Activated naive CD4-positive, alpha-beta T cell (primary cell): ENCODE measurements at regions not wholly inside any gene's neighbourhood (a gene's known extent, or its start where the extent isn't known, plus 50 kb on each side); places are given as distances from the start of the nearest gene placed in this dataset.
"Not testable (repeated sequence)": the region's sequence is repeated elsewhere in the genome, so short reads cannot be mapped to it uniquely, and the experiment has no call there.

Source experiments
- DNase-seq, 4 experiments: peaks; one replicate each; lab custom pipeline; 2025; lab: John Stamatoyannopoulos, UW

DNA sequence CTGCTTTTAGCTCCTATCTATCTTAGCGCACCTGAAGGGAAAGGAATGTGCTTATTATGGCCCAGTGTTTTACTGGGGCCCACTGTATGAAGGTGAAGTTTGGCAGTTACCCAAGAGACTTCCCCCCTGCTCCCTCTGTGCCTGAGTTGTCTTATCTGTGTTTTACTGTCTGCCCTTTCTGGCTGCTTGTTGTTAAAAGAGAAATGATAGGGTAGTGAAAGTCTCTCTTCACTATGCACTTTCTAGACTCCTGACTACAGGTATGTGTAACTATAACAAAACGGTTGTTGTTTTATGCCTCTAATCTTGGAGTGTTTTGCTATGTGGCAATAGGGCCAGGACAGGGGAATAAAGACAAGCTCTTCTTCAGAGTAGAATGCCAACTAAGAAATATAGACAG lies 326.9 kb downstream of the KIF20B start:
- no peak for DNase-seq

DNA sequence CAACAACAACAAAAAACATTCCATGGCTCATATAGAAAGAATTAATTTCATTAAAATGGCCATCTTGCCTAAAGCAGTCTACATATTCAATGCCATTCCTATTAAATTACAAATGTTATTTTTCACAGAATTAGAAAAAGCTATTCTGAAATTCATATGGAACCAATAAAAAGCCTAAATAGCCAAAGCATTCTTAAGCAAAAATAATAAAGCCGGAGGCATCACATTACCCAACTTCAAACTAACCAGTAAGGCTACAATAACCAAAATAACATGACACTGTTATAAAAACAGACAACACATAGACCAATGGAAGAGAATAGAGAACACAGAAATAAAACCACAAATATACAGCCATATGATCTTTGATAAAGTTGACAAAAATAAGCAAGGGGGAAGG lies 330.4 kb downstream of the KIF20B start:
- no peak for DNase-seq

DNA sequence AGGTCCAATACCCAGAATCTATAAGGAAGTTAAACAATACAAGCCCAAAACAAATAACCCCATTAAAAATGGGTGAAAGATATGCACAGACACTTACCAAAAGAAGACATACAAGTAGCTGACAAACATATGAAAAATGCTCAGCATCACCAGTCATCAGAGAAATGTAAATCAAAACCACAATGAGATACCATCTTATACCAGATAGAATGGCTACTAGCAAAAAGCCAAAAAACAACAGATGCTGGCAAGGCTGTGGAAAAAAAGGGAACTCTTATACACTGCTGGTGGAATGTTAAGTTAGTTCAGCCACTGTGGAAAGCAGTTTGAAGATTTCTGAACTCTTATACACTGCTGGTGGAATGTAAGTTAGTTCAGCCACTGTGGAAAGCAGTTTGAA lies 331.1 kb downstream of the KIF20B start:
- no peak for DNase-seq

DNA sequence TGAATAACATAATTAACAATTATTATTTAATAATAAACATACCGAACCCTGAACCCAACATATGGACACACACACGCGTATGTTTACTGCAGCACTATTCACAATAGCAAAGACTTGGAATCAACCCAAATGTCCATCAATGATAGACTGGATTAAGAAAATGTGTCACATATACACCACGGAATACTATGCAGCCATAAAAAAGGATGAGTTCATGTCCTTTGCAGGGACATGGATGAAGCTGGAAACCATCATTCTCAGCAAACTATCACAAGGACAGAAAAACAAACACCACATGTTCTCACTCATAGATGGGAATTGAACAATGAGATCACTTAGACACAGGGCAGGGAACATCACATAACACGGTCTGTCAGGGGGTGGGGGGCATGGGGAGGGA lies 333.5 kb downstream of the KIF20B start:
- DNase-seq: not testable (repeated sequence)

DNA sequence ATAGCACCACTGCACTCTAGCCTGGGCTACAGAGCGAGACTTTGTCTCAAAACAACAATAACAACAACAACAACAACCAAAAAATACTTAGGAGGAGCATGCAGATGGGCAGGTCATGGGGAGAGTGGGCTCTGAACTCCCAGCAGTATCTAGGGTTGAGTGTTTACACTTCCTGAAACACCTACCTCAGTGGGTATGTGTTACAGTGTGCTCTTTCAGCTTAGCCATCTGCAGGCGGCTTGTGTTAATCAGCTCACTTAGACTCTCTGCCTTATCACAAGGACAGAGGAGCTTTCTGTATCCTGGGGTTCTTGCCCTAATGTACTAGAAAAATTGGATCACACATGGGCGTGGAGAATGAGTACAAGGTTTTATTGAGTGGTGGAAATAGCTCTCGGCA lies 340.2 kb downstream of the KIF20B start:
- DNase-seq: no peak

DNA sequence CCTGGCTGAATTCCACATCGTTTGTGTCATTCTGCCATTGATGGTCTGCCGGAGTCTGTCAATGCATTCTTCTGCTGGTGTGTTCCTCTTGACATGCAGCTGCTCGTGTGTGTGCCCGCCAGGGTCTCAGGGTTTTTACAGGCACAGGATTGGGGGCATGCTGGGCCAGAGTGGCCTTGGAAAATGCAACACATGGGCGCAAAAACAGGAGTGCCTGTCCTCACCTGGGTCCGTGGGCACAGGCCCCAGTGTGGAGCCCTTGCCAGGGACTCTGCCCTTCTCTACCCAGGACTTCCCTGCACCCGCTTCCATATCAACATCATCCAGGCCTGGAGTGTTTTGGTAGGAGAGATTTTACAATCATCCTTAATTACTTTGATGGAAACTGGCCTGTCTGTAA lies 340.7 kb downstream of the KIF20B start:
- DNase-seq: no peak

DNA sequence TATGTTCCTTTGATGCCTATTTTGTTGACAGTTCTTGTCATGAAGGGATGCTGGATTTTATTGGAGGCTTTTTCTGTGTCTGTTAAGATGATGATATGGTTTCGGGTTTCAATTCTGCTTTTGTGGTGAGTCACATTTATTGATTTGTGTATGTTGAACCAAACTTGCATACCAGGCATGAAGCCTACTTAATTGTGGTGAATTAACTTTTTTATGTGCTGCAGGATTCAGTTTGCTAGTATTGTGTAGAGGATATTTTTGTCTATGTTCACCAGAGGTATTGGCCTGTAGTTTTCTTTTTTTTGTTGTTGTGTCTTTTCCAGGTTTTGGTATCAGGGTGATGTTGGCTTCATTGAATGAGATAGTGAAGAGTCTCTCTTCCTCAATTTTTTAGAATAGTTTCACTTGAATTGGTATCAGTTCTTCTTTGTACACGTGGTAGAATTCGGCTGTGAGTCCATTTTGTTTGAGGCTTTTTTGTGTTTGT lies 345.9 kb downstream of the KIF20B start:
- no peak for DNase-seq

DNA sequence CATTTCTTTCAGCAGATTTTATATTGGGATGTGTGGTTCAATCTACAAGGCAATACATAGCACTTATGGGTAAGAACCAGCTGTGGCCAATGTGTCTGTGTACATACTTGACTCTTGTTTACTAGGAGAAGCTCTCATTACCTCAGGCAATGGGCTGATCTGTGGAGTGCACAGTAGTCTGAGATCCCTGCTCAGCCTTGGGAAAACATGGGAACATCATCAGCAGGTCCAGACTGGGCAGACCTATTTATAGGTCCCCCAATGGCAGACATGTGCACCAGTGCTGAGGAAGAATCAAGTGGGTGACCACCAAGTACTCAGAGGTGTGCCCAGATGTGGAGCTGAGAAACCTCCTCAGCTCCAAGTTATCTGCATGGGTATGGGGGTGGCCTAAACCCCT lies 349.7 kb downstream of the KIF20B start:
- no peak for DNase-seq

DNA sequence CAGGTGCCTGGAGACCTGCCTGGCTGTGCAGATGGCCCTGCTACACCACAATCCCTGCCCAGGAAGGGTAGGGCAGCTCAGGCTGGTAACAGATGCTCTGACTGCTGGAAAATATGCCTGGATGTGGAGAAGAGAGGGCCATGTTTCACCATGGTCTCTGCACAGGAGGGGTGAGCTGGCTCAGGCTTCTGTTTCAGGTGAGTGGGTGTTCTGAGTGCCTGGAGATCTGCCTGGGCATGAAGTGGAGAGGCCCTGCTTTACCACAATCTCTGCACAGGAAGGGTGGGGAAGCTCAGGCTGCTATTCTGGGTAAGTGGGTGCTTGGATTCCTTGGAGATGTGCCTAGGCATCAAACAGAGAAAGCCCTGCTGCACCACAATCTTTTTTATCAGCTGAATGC lies 350.1 kb downstream of the KIF20B start:
- no peak for DNase-seq

DNA sequence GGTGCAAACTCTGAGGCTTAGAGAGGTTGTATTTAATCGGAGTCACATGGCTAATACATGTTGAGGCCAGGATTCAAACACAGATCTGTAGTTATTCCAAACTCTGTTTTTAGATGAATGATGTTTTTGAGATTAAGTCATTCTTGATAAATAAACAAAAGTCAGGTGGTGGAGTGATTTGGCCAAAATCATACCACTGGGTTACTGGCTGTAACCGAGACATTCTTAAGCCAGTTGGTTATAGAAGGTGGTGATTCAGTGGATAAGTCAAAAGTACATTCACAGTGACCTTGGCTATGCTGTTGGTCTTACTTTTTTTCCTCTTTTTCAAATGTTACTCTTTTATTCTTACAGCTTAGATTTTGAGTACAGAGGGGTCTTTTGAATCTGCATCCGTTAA lies 361.4 kb downstream of the KIF20B start:
- no peak for DNase-seq

DNA sequence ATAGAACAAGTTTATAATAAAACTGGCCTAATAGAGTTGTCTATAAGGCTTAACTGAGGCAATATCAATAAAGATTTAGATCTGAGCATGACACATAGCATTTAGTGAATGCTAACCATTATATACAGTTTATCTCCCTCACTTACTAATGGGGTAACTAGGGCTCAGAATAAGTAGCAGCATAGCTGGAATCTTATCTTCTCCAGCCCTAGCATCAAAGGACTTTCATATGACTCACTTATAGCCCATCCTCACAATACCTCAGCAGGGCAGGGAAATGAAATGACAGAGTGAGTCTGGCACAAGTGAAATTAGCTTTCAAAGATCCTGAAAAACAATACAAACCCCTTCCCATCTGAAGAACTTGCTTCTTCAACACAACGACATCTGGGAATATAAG lies 362.9 kb downstream of the KIF20B start:
- DNase-seq: no peak

DNA sequence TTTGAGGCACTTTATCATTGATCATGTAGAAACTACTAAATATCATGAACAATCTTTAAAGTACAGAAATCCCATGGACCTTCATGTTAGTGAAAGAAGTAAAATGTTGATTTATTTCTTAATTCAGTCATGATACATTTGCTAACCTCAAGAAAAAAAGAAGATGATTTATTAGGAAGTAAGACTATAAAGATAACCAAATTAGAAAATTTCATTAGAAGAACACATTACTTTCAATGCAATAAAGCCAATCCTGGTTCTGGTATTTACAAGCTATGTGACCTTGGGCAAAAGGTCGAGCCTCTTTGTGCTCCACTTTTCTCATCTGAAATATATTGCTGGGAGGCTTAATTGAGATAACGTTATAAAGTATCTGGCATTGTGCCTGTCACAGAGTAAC lies 365.0 kb downstream of the KIF20B start:
- DNase-seq: no peak

DNA sequence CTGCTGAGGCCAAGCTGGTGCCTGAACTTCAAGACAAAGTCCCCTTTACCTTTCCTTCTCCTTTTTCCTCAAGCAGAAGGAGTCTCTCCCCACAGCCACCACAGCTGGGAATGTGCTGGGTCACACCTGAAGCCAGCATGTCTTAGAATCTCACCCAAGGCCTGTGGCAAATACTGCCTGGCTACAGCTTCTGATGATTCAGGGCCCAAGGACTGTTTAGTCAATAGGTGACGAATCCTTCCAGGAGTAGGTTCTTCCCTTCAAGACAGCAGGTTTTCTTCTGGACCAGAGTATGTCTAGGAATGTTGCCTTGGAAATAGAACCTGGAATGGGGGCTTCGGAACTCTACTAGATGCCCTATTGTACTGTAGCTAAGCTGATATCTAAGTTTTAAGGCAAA lies 374.6 kb downstream of the KIF20B start:
- no peak for DNase-seq

DNA sequence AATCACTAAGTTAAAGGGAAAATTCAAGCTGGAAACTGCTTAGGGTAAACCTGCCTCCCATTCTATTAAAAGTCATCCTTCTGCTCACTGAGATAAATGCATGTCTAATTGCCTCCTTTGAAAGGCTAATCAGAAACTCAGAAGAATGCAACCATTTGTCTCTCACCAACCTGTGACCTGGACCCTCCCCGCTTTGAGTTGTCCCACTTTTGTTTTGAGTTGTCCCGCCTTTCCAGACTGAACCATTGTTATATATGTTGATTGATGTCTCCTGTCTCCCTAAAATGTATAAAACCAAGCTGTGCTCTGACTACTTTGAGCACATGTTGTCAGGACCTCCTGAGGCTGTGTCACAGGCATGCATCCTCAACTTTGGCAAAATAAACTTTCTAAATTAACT lies 378.4 kb downstream of the KIF20B start:
- DNase-seq: no peak

DNA sequence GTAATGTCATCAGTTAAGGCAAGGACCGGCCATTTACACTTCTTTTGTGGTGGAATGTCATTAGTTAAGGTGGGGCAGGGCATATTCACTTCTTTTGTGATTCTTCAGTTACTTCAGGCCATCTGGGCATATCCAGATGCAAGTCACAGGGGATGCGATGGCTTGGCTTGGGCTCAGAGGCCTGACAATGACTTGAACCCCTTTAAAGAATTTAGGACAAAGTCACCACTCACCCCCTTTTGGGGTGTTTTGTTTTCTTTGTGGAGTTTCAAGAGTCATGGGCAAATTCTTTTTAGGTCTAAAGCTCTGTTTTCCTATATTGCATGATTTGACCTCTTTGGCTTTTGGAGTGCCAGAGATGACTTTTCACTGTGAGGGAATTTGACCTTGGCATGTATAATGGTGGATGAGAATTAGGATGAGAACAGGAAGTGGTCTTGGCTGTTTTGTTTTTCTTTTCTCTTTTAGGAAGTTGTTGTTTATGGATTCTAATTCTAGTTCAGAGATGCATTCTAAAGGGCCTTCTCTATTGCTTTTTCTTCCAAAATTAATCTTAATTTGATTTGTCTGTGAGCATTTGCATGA lies 385.3 kb downstream of the KIF20B start:
- not testable (repeated sequence) for DNase-seq

DNA sequence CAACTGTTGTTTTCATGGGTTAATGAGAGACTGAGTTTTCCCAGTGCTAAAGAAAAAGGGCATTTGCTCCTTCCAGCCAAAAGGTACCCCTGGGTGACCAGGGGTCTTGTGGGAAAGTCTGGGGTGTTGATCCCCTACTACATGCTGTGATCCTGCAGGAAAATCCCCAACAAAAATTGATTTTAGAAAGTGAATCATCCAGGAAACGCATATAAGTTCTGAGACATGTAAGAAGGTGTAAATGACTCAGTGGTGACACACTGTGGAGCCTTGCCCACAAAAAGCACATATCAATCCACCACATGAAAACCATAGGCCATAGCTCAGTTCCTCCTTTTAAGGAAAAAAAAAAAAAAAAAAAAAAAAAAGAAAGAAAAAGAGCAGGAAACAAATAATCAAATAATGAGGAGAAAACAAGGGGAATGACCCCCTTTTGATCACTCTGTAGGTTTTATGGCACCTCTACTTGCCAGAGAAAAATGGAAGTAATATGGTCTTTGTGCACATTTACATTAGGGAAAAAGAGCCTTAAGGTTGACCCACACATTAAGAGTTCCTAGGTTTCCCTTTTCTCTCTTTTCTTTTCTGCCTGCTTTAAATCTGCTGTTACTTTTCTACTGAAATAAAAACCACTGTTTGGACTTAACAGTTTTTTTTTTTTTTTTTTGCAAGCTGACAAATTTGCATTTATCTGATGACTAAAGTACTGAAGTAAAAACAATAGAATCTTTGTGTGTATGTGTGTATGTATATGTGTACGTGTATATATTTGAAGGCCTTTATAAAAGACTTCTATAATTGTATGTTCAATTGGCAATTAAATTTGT lies 386.0 kb downstream of the KIF20B start:
- DNase-seq: no peak

DNA sequence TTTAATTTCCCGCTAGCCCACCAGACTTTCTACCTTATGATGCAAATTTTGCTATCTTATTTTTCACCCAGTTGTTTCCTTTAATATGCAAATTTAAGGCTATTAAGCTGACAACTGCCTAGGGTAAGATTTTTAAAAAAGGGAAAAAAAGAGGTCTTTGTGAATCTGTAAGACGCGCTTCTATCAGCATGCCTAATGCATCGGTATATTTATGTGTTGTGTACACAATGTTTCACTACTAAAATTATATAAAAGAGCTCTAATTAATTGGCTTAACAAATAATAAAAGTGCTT lies 386.6 kb downstream of the KIF20B start:
- no peak for DNase-seq

DNA sequence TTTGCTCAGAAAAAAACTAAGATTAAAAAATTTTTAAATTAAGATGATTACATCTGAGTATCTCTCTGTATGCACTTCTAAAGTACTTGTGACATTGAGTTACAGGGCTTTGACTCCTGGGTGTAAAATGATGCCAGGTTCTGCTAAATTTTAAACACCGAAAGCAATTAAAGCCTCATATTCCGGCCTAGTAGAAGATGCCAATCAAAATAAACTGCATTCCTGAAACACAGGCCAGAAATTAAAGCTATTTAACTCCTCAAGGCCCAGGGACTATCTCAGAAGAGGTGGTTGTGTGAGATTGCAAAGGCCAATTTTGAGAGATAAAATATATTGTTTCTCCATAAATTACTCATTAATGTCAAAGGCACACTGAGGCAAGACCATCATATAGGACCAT lies 388.3 kb downstream of the KIF20B start:
- DNase-seq: no peak

DNA sequence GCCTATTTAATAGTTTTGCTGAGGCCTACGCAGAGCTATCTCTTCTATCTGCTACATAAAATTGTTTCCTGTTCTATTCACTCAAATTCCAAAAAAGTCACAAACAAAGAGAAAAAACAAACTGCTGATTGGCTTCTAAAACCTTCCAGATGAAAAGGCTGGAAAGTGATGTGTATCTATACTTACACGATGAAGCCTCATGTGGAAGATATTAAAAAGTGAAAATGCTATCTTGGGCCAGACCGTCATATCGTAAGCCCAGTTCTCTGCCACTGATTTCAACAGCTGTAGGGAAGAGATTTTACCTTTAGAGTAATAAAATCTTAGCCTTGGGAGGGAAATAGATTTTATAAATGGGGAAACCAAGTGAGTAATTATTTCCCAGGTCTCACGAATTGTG lies 394.8 kb downstream of the KIF20B start:
- DNase-seq: no peak

DNA sequence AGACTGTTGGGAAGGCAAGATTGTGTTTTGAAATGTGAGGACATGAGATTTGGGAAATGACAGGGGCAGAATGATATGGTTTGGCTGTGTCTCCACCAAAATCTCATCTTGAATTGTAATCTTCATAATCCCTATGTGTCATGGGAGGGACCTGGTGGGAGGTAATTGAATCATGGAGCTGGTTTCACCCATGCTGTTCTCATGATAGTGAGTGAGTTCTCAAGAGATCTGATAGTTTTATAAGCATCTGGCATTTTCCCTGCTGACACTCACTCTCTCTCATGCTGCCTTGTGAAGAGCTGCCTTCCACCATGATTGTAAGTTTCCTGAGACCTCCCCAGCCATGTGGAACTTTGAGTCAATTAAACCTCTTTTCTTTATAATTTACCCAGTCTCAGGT lies 406.2 kb downstream of the KIF20B start:
- not testable (repeated sequence) for DNase-seq

DNA sequence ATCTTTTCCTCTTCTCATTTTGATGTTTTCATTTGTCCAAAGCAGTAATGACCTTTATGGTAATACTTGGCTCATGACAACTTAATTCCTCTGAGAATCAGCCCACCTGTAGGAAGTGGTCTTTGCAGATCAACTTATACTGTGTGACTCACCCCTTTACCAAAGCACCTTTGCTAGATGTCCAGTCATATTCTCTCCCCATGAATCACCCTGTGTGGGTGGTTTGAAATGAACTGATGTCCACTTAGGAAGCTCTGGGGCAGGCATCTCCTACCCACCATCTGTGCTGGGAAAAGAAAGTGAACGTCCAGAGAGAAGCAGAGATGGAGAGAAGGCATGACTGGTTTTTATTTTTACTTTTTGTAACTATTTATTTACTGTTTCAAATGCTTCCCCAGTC lies 410.3 kb downstream of the KIF20B start:
- no peak for DNase-seq

DNA sequence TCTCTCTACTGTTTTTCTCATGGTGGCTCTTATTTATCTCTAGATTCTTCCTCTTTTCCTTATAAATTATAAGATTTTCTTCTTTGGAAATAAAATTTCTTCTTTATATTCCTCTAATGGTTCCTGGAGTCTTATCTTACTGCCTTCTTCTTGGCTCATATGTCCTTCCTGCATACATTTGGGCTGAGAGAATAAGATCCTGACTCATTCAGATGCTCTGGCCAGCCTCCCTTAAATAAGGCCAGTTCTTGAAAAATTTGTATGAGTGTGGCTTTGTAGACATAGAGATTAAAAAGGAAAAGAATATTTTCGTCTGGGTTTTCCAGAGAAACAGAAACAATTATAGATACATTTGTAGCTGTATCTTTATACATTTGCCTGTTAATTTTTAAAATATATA lies 411.3 kb downstream of the KIF20B start:
- no peak for DNase-seq

DNA sequence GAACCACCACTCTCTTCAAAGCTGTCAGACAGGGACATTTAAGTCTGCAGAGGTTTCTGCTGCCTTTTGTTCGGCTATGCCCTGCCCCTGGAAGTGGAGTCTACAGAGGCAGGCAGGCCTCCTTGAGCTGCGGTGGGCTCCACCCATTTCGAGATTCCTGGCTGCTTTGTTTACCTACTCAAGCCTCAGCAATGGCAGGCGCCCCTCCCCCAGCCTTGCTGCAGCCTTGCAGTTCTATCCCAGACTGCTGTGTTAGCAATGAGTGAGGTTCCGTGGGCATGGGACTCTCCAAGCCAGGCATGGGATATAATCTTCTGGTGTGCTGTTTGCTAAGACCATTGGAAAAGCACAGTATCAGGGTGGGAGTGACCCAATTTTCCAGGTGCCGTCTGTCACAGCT lies 417.2 kb downstream of the KIF20B start:
- not testable (repeated sequence) for DNase-seq
